HG02970 (cell line): ENCODE measurements at regions not wholly inside any gene's neighbourhood (a gene's known extent, or its start where the extent isn't known, plus 50 kb on each side); places are given as distances from the start of the nearest gene placed in this dataset.

Source experiments
- ATAC-seq: cut with Tn5 transposase; IDR thresholded peaks from one replicate; pipeline ENCODE4 v1.9.1; 2021; ENCODE audit warnings: mild to moderate bottlenecking, moderate library complexity, moderate number of reproducible peaks; ENCODE audit not compliant: unreplicated experiment, low FRiP score

GRCh38 chr22:48039326-48039725 lies 1276.9 kb downstream of the TBC1D22A start:
- ATAC-seq = no peak

- ATAC-seq = no peak
Observed at GRCh38 chr22:48037618-48038017, 1275.2 kb downstream of the TBC1D22A start.

- no peak for ATAC-seq
Observed at GRCh38 chr22:48035897-48036296, 1273.4 kb downstream of the TBC1D22A start.

GRCh38 chr22:48031589-48031988 lies 1269.1 kb downstream of the TBC1D22A start:
- no peak for ATAC-seq

GRCh38 chr22:48025096-48025495 lies 1262.6 kb downstream of the TBC1D22A start:
- ATAC-seq = no peak

- no peak for ATAC-seq
Observed at GRCh38 chr22:48021991-48022401, 1259.5 kb downstream of the TBC1D22A start.

GRCh38 chr22:48018346-48018745 lies 1255.9 kb downstream of the TBC1D22A start:
- no peak for ATAC-seq

GRCh38 chr22:48015701-48016100 lies 1253.3 kb downstream of the TBC1D22A start:
- no peak for ATAC-seq

GRCh38 chr22:48004936-48005335 lies 1242.5 kb downstream of the TBC1D22A start:
- ATAC-seq = no peak

- ATAC-seq = no peak
Observed at GRCh38 chr22:48004038-48004437, 1241.6 kb downstream of the TBC1D22A start.

- ATAC-seq = no peak
Observed at GRCh38 chr22:48001101-48001500, 1238.7 kb downstream of the TBC1D22A start.

GRCh38 chr22:47997612-47998011 lies 1235.2 kb downstream of the TBC1D22A start:
- no peak for ATAC-seq

GRCh38 chr22:47997052-47997590 lies 1234.7 kb downstream of the TBC1D22A start:
- no peak for ATAC-seq

GRCh38 chr22:47996446-47996857 lies 1234.0 kb downstream of the TBC1D22A start:
- ATAC-seq = no peak

- ATAC-seq = no peak
Observed at GRCh38 chr22:47995718-47996117, 1233.3 kb downstream of the TBC1D22A start.

GRCh38 chr22:47995264-47995627 lies 1232.8 kb downstream of the TBC1D22A start:
- ATAC-seq = no peak

- ATAC-seq = no peak
Observed at GRCh38 chr22:47994601-47995263, 1232.3 kb downstream of the TBC1D22A start.

GRCh38 chr22:47994045-47994444 lies 1231.6 kb downstream of the TBC1D22A start:
- ATAC-seq = no peak

GRCh38 chr22:47990481-47990880 lies 1228.0 kb downstream of the TBC1D22A start:
- ATAC-seq = no peak

- no peak for ATAC-seq
Observed at GRCh38 chr22:47987885-47988515, 1225.5 kb downstream of the TBC1D22A start.

GRCh38 chr22:47976219-47976618 lies 1213.8 kb downstream of the TBC1D22A start:
- no peak for ATAC-seq

- ATAC-seq = no peak
Observed at GRCh38 chr22:47967831-47968230, 1205.4 kb downstream of the TBC1D22A start.
